CD4-positive, alpha-beta memory T cell (primary cell): ENCODE measurements at regions not wholly inside any gene's neighbourhood (a gene's known extent, or its start where the extent isn't known, plus 50 kb on each side); places are given as distances from the start of the nearest gene placed in this dataset.
"Not testable (repeated sequence)": the region's sequence is repeated elsewhere in the genome, so short reads cannot be mapped to it uniquely, and the experiment has no call there.

ENCODE experiments used
- CTCF ChIA-PET: fragments of 350-600 bp; sonication (Branson Sonifier 250); formaldehyde crosslinking; loops from one replicate; lab custom pipeline; 2021; ENCODE audit warnings: inconsistent platforms; ENCODE audit not compliant: partially characterized antibody; lab: Charles Lee
- POLR2A ChIA-PET: fragments of 350-600 bp; sonication (Branson Sonifier 250); formaldehyde crosslinking; loops from one replicate; lab custom pipeline; 2021; ENCODE audit not compliant: partially characterized antibody; lab: Charles Lee
- DNase-seq, 5 donors: peaks; one replicate each; pipeline versions ENCODE4 v3.0.0 to v3.0.0-alpha.2; 2020 to 2022; ENCODE audit warnings: mixed read lengths in 1 of 5
- H3K27ac ChIP-seq: one replicate; pipeline ENCODE4 v1.7.0; 2013; ENCODE audit warnings: low read depth, low read length
- H3K27me3 ChIP-seq: 2 replicates; pipeline ENCODE4 v1.7.0; 2013; ENCODE audit warnings: mild to moderate bottlenecking, low read length, moderate library complexity; ENCODE audit not compliant: insufficient read depth
- H3K36me3 ChIP-seq: 2 replicates; pipeline ENCODE4 v1.7.0; 2013; ENCODE audit warnings: mild to moderate bottlenecking, low read length, moderate library complexity; ENCODE audit not compliant: insufficient read depth
- H3K4me1 ChIP-seq: 2 replicates; pipeline ENCODE4 v1.7.0; 2013; ENCODE audit warnings: mild to moderate bottlenecking, low read length, moderate library complexity; ENCODE audit not compliant: insufficient read depth
- H3K4me3 ChIP-seq, 2 donors: one replicate each; pipeline ENCODE4 v1.7.0; 2013; ENCODE audit warnings: low read length in 2 of 2, mild to moderate bottlenecking in 1 of 2
- H3K9me3 ChIP-seq, 2 donors: one replicate each; pipeline ENCODE4 v1.7.0; 2013; ENCODE audit warnings: low read length in 2 of 2, control low read depth in 1 of 2; ENCODE audit not compliant: control insufficient read depth in 1 of 2
- H3K27ac Mint-ChIP-seq, 7 donors: one replicate each; pipeline ENCODE4 v1.8.0; 2020 to 2021; ENCODE audit warnings: mixed read lengths in 7 of 7, mild to moderate bottlenecking in 6 of 7, inconsistent platforms in 3 of 7, moderate library complexity in 3 of 7
- H3K27me3 Mint-ChIP-seq, 2 donors: one replicate each; pipeline ENCODE4 v1.8.0; 2020 to 2021; ENCODE audit warnings: mixed read lengths in 2 of 2
- H3K36me3 Mint-ChIP-seq, 2 donors: one replicate each; pipeline ENCODE4 v1.8.0; 2020 to 2021; ENCODE audit warnings: mixed read lengths in 2 of 2, inconsistent platforms in 1 of 2, mild to moderate bottlenecking in 1 of 2
- H3K4me1 Mint-ChIP-seq, 4 donors: one replicate each; pipeline ENCODE4 v1.8.0; 2020 to 2021; ENCODE audit warnings: mixed read lengths in 4 of 4, mild to moderate bottlenecking in 1 of 4
- H3K4me3 Mint-ChIP-seq, 8 donors: one replicate each; pipeline ENCODE4 v1.8.0; 2020 to 2021; ENCODE audit warnings: mixed read lengths in 8 of 8, mild to moderate bottlenecking in 7 of 8, moderate library complexity in 6 of 8, inconsistent platforms in 3 of 8
- H3K9me3 Mint-ChIP-seq, 8 donors: one replicate each; pipeline ENCODE4 v1.8.0; 2020 to 2021; ENCODE audit warnings: mixed read lengths in 8 of 8, mild to moderate bottlenecking in 5 of 8, inconsistent platforms in 3 of 8, moderate library complexity in 1 of 8
- intact Hi-C: fragments of 100-400 bp; cut with micrococcal nuclease; formaldehyde crosslinking; loops from one replicate; pipeline ENCODE4 v1.15.1; 2023

GRCh38 chr5:34450338-34450737, 205.8 kb upstream of the RAI14 start:
- ChIA-PET POLR2A (no interaction called here), CTCF (interaction anchor here (1.4 to 1.8 kb wide), 2 partner anchors 10 to 15 kb away, joined by 4 to 7 read pairs; no protein-coding TSS in a partner anchor)
- Mint-ChIP-seq H3K36me3 (no peaks in the 10 kb centered on the region), H3K4me1 (no peaks in the 10 kb centered on the region), H3K4me3 (peak overlapping the region in 1 of 8 donors; percentile 38), H3K27ac (no peak overlapping the region), H3K27me3 (peaks cover 16 to 20% of the 10 kb centered on the region in 2 donors), H3K9me3 (peaks cover 0 to 1% (median 0%) of the 10 kb centered on the region in 8 donors)
- Histone ChIP-seq H3K4me3 (no peak overlapping the region), H3K4me1 (no peaks in the 10 kb centered on the region), H3K36me3 (no peaks in the 10 kb centered on the region), H3K27me3 (no peaks in the 10 kb centered on the region), H3K27ac (no peak overlapping the region), H3K9me3 (no peaks in the 10 kb centered on the region)
- no peak for DNase-seq
- intact Hi-C loops = no loop called here

- no peak overlapping the region for H3K27ac Mint-ChIP-seq
- Histone ChIP-seq H3K4me1 (no peaks in the 10 kb centered on the region), H3K9me3 (no peaks in the 10 kb centered on the region), H3K27ac (no peak overlapping the region), H3K36me3 (no peaks in the 10 kb centered on the region), H3K4me3 (no peak overlapping the region), H3K27me3 (no peaks in the 10 kb centered on the region)
- POLR2A ChIA-PET = no interaction called here
- H3K36me3 Mint-ChIP-seq = no peaks in the 10 kb centered on the region
- intact Hi-C loops = no loop called here
- H3K4me1 Mint-ChIP-seq = no peaks in the 10 kb centered on the region
- H3K9me3 Mint-ChIP-seq = peaks cover 0 to 1% (median 0%) of the 10 kb centered on the region in 8 donors
- peaks cover 16 to 19% of the 10 kb centered on the region in 2 donors for H3K27me3 Mint-ChIP-seq
- DNase-seq = no peak
- CTCF ChIA-PET = no interaction called here
- no peak overlapping the region for H3K4me3 Mint-ChIP-seq
Measured at GRCh38 chr5:34452170-34452828, 203.8 kb upstream of the RAI14 start.

GRCh38 chr5:34455098-34455497, 201.0 kb upstream of the RAI14 start:
- Mint-ChIP-seq H3K4me3 (no peak overlapping the region), H3K27me3 (peaks cover 13% of the 10 kb centered on the region in 2 donors), H3K9me3 (peaks cover 0 to 2% (median 2%) of the 10 kb centered on the region in 8 donors), H3K4me1 (no peaks in the 10 kb centered on the region), H3K27ac (no peak overlapping the region), H3K36me3 (no peaks in the 10 kb centered on the region)
- H3K27ac ChIP-seq = no peak overlapping the region
- H3K4me1 ChIP-seq = no peaks in the 10 kb centered on the region
- H3K4me3 ChIP-seq = no peak overlapping the region
- ChIA-PET CTCF (interaction anchor here (1.7 kb wide), 1 partner anchor 10 kb away, joined by 7 read pairs; no protein-coding TSS in a partner anchor), POLR2A (no interaction called here)
- no peaks in the 10 kb centered on the region for H3K27me3 ChIP-seq
- intact Hi-C loops = no loop called here
- H3K9me3 ChIP-seq = no peaks in the 10 kb centered on the region
- no peak for DNase-seq
- H3K36me3 ChIP-seq = no peaks in the 10 kb centered on the region

- ChIA-PET CTCF (interaction anchor here (0.9 to 2.0 kb wide), 8 partner anchors 9 to 464 kb away, joined by 3 to 13 read pairs (median 4); no protein-coding TSS in a partner anchor), POLR2A (no interaction called here)
- DNase-seq = no peak
- H3K4me3 Mint-ChIP-seq = no peak overlapping the region
- H3K36me3 Mint-ChIP-seq = no peaks in the 10 kb centered on the region
- H3K27me3 Mint-ChIP-seq = no peaks in the 10 kb centered on the region
- no peaks in the 10 kb centered on the region for H3K27me3 ChIP-seq
- H3K27ac Mint-ChIP-seq = no peak overlapping the region
- no peak overlapping the region for H3K4me3 ChIP-seq
- no peaks in the 10 kb centered on the region for H3K4me1 ChIP-seq
- no peaks in the 10 kb centered on the region for H3K9me3 ChIP-seq
- intact Hi-C loops = no loop called here
- H3K9me3 Mint-ChIP-seq = peaks cover 3 to 18% (median 11%) of the 10 kb centered on the region in 8 donors
- no peak overlapping the region for H3K27ac ChIP-seq
- peaks cover 0 to 2% (median under 1%) of the 10 kb centered on the region in 4 donors for H3K4me1 Mint-ChIP-seq
- no peaks in the 10 kb centered on the region for H3K36me3 ChIP-seq
Measured at GRCh38 chr5:34459908-34460307, 196.2 kb upstream of the RAI14 start.

- Mint-ChIP-seq H3K27me3 (peaks cover 0 to 2% of the 10 kb centered on the region in 2 donors), H3K27ac (no peak overlapping the region), H3K36me3 (no peaks in the 10 kb centered on the region), H3K4me1 (peaks cover 0 to 3% (median 1%) of the 10 kb centered on the region in 4 donors), H3K4me3 (no peak overlapping the region), H3K9me3 (peaks cover 3 to 18% (median 11%) of the 10 kb centered on the region in 8 donors)
- CTCF ChIA-PET = interaction anchor here (0.9 to 2.0 kb wide), 8 partner anchors 8 to 25 kb away, joined by 3 to 13 read pairs (median 4); no protein-coding TSS in a partner anchor
- POLR2A ChIA-PET = no interaction called here
- no peaks in the 10 kb centered on the region for H3K27me3 ChIP-seq
- no peak overlapping the region for H3K4me3 ChIP-seq
- intact Hi-C loops = no loop called here
- no peak for DNase-seq
- H3K9me3 ChIP-seq = no peaks in the 10 kb centered on the region
- no peak overlapping the region for H3K27ac ChIP-seq
- no peaks in the 10 kb centered on the region for H3K4me1 ChIP-seq
- H3K36me3 ChIP-seq = no peaks in the 10 kb centered on the region
Measured at GRCh38 chr5:34460496-34460895, 195.6 kb upstream of the RAI14 start.

- H3K27ac ChIP-seq = no peak overlapping the region
- no peaks in the 10 kb centered on the region for H3K27me3 ChIP-seq
- Mint-ChIP-seq H3K4me1 (peaks cover 0 to 3% (median 1%) of the 10 kb centered on the region in 4 donors), H3K27me3 (peaks cover 7% of the 10 kb centered on the region in 2 donors), H3K9me3 (peaks cover 3 to 16% (median 11%) of the 10 kb centered on the region in 8 donors), H3K27ac (no peak overlapping the region), H3K36me3 (no peaks in the 10 kb centered on the region), H3K4me3 (peak overlapping the region in 1 of 8 donors; percentile 39)
- ChIA-PET CTCF (interaction anchor here (1.5 to 1.6 kb wide), 4 partner anchors 9 to 468 kb away, joined by 6 to 11 read pairs (median 7); no protein-coding TSS in a partner anchor), POLR2A (no interaction called here)
- no peak overlapping the region for H3K4me3 ChIP-seq
- H3K9me3 ChIP-seq = no peaks in the 10 kb centered on the region
- DNase-seq = no peak
- no peaks in the 10 kb centered on the region for H3K4me1 ChIP-seq
- intact Hi-C loops = loop anchor here (1.0 kb wide), 1 partner anchor 468 kb away; no protein-coding TSS in a partner anchor
- no peaks in the 10 kb centered on the region for H3K36me3 ChIP-seq
Measured at GRCh38 chr5:34464829-34465228, 191.3 kb upstream of the RAI14 start.

- H3K27ac ChIP-seq, H3K27ac Mint-ChIP-seq, H3K4me3 Mint-ChIP-seq: not testable (repeated sequence)
Measured at GRCh38 chr5:34465301-34465700, 190.8 kb upstream of the RAI14 start.

More at GRCh38 chr5:34465301-34465700, 190.8 kb upstream of the RAI14 start:
- intact Hi-C loops = loop anchor here (1.0 kb wide), 1 partner anchor 468 kb away; no protein-coding TSS in a partner anchor
- H3K27me3 ChIP-seq, H3K9me3 ChIP-seq, H3K36me3 Mint-ChIP-seq, POLR2A ChIA-PET, H3K36me3 ChIP-seq, H3K4me1 ChIP-seq, H3K4me3 ChIP-seq, H3K4me1 Mint-ChIP-seq, H3K27me3 Mint-ChIP-seq: not testable (repeated sequence)
- peak in 4 of 5 donors; percentile 48 to 61 (median 58) for DNase-seq
- CTCF ChIA-PET = interaction anchor here (1.5 to 1.6 kb wide), 4 partner anchors 10 to 468 kb away, joined by 6 to 11 read pairs (median 7); no protein-coding TSS in a partner anchor
- H3K9me3 Mint-ChIP-seq = peaks cover 3 to 16% (median 11%) of the 10 kb centered on the region in 8 donors
